OCI-LY7 (cell line): ENCODE measurements at regions not wholly inside any gene's neighbourhood (a gene's known extent, or its start where the extent isn't known, plus 50 kb on each side); places are given as distances from the start of the nearest gene placed in this dataset.

ENCODE experiments used
- BruUV-seq: library from RNA; stranded (reverse); fragments of 400-500 nt; replicated peaks from 2 replicates; lab custom pipeline; 2021; lab: Mats Ljungman, UMichigan
- CTCF ChIA-PET: fragments of 300-600 bp; sonication (Branson Sonifier 250); formaldehyde crosslinking; loops from one replicate; lab custom pipeline; 2022; ENCODE audit warnings: antibody characterized with exemption; ENCODE audit not compliant: unreplicated experiment; lab: Charles Lee
- POLR2A ChIA-PET: fragments of 300-600 bp; sonication (Branson Sonifier 250); formaldehyde crosslinking; loops from one replicate; lab custom pipeline; 2022; ENCODE audit warnings: antibody characterized with exemption; lab: Charles Lee
- DNase-seq: peaks from one replicate; pipeline ENCODE4 v3.0.0-alpha.2; 2015; ENCODE audit warnings: low spot score
- H2AFZ ChIP-seq: fragments of 200-600 bp; sonication (generic), shearing (Covaris generic); 2 replicates; pipeline ENCODE4 v1.6.1; 2014; ENCODE audit warnings: mild to moderate bottlenecking, antibody characterized with exemption, low read length, moderate library complexity
- H3K27ac ChIP-seq: fragments of 200-600 bp; sonication (generic); 2 replicates; pipeline ENCODE4 v1.5.1; 2014; ENCODE audit warnings: mixed run types, low read depth, mild to moderate bottlenecking, moderate library complexity, low read length, inconsistent platforms; ENCODE audit not compliant: poor library complexity, severe bottlenecking
- H3K36me3 ChIP-seq: fragments of 200-600 bp; sonication (generic); 2 replicates; pipeline ENCODE4 v1.6.1; 2014; ENCODE audit warnings: mild to moderate bottlenecking, antibody characterized with exemption, low read length, moderate library complexity, mixed read lengths; ENCODE audit not compliant: insufficient read depth
- H3K4me1 ChIP-seq: fragments of 200-600 bp; sonication (generic); 2 replicates; pipeline ENCODE4 v1.5.1; 2014; ENCODE audit warnings: mild to moderate bottlenecking, low read length; ENCODE audit not compliant: insufficient read depth, poor library complexity, severe bottlenecking
- H3K4me2 ChIP-seq: fragments of 200-600 bp; sonication (generic); 2 replicates; pipeline ENCODE4 v1.6.1; 2014; ENCODE audit warnings: mild to moderate bottlenecking, low read length
- H3K4me3 ChIP-seq: fragments of 200-600 bp; sonication (generic); 2 replicates; pipeline ENCODE4 v1.5.1; 2014; ENCODE audit warnings: mild to moderate bottlenecking, low read depth, low read length; ENCODE audit not compliant: poor library complexity, severe bottlenecking
- H3K79me2 ChIP-seq: fragments of 200-600 bp; sonication (generic); 2 replicates; pipeline ENCODE4 v1.6.1; 2016; ENCODE audit warnings: low read depth, mild to moderate bottlenecking, low read length, moderate library complexity, mixed read lengths; ENCODE audit not compliant: insufficient read depth
- H3K9me2 ChIP-seq: fragments of 200-600 bp; sonication (generic); 2 replicates; pipeline ENCODE4 v1.6.1; 2016; ENCODE audit warnings: mild to moderate bottlenecking, low read length, mixed read lengths; ENCODE audit not compliant: insufficient read depth
- H3K9me3 ChIP-seq: fragments of 200-600 bp; sonication (generic); 2 replicates; pipeline ENCODE4 v1.6.1; 2014; ENCODE audit warnings: mild to moderate bottlenecking, mixed run types, low read length, mixed read lengths
- H4K20me1 ChIP-seq: fragments of 200-600 bp; sonication (generic); 2 replicates; pipeline ENCODE4 v1.6.1; 2014; ENCODE audit warnings: mild to moderate bottlenecking, antibody characterized with exemption, low read length, moderate library complexity, mixed read lengths; ENCODE audit not compliant: insufficient read depth
- EZH2phosphoT487 ChIP-seq: fragments of 200-600 bp; sonication (generic); IDR thresholded peaks from 2 replicates; pipeline ENCODE4 v1.6.1; 2018; ENCODE audit warnings: low read depth, borderline replicate concordance, mild to moderate bottlenecking, mixed run types, antibody characterized with exemption, low read length, moderate library complexity, mixed read lengths
- intact Hi-C: fragments of 100-400 bp; cut with micrococcal nuclease; formaldehyde crosslinking; loops from one replicate; pipeline ENCODE4 v1.10.0; 2022; ENCODE audit not compliant: unreplicated experiment
- TF ChIP-seq, protein P1 (sequence below): fragments of 200-600 bp; sonication (generic); conservative IDR thresholded peaks from 2 replicates; pipeline ENCODE4 v1.5.1; 2014; ENCODE audit warnings: mild to moderate bottlenecking, antibody characterized with exemption, low read length, moderate library complexity, mixed read lengths

DNA sequence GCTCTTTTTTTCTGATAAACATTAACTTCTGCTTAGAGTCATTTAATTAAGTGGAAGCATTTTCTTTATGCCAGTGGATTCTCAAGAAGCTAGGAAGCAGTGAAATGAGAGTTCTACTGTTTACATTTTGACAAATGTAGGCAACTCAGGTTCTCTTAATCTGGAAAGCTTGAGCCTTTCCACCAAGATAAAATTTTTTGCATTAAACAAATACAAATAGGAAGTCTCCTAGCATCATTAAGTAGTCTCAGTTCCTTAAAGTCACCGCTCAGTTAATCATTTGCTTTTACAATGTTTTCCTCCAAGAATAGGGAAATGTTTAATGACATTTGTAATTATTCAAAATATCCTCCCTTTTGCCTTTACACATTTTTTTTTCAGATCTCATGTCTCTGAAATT lies 290.4 kb upstream of the PDE4D start:
- no TSS peak for BruUV-seq
- DNase-seq = no peak
- Histone ChIP-seq H3K36me3 (no peaks in the 10 kb centered on the region), H3K9me2 (no peaks in the 10 kb centered on the region), H3K9me3 (no peaks in the 10 kb centered on the region), H2AFZ (no peak overlapping the region), H3K79me2 (no peaks in the 10 kb centered on the region), H3K27ac (no peak overlapping the region), H3K4me2 (no peak overlapping the region), H4K20me1 (no peaks in the 10 kb centered on the region), H3K4me3 (no peak overlapping the region), H3K4me1 (no peaks in the 10 kb centered on the region)
- ChIA-PET CTCF (no interaction called here), POLR2A (no interaction called here)
- intact Hi-C loops = no loop called here
- TF ChIP-seq, protein P1, sequence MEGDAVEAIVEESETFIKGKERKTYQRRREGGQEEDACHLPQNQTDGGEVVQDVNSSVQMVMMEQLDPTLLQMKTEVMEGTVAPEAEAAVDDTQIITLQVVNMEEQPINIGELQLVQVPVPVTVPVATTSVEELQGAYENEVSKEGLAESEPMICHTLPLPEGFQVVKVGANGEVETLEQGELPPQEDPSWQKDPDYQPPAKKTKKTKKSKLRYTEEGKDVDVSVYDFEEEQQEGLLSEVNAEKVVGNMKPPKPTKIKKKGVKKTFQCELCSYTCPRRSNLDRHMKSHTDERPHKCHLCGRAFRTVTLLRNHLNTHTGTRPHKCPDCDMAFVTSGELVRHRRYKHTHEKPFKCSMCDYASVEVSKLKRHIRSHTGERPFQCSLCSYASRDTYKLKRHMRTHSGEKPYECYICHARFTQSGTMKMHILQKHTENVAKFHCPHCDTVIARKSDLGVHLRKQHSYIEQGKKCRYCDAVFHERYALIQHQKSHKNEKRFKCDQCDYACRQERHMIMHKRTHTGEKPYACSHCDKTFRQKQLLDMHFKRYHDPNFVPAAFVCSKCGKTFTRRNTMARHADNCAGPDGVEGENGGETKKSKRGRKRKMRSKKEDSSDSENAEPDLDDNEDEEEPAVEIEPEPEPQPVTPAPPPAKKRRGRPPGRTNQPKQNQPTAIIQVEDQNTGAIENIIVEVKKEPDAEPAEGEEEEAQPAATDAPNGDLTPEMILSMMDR = no peak
- TF ChIP-seq EZH2phosphoT487 = no peak

DNA sequence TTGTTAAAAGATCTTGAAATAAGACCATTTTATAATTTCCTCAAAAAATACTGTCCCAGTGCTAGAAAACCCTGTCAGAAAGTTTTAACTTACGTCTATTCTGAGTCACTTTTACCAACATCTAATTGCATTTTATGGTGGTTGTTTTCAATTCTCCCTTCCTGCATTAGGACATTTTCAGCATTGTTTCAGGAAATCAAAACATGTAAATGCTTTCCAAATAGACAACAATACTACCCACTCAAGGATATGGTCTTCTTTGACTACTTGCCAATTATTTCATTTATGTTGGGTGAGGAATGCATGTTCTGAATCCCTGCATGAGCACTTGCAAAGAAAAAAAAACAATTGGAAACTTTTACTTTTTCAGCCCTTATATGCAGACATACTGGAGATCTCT lies 284.6 kb upstream of the PDE4D start:
- intact Hi-C loops = no loop called here
- Histone ChIP-seq H4K20me1 (no peaks in the 10 kb centered on the region), H3K4me2 (no peak overlapping the region), H3K9me3 (no peaks in the 10 kb centered on the region), H3K9me2 (no peaks in the 10 kb centered on the region), H3K4me3 (no peak overlapping the region), H3K27ac (no peak overlapping the region), H3K36me3 (no peaks in the 10 kb centered on the region), H2AFZ (no peak overlapping the region), H3K4me1 (no peaks in the 10 kb centered on the region), H3K79me2 (no peaks in the 10 kb centered on the region)
- ChIA-PET POLR2A (no interaction called here), CTCF (no interaction called here)
- TF ChIP-seq, protein P1 = no peak
- no peak for TF ChIP-seq EZH2phosphoT487
- no TSS peak for BruUV-seq
- no peak for DNase-seq

DNA sequence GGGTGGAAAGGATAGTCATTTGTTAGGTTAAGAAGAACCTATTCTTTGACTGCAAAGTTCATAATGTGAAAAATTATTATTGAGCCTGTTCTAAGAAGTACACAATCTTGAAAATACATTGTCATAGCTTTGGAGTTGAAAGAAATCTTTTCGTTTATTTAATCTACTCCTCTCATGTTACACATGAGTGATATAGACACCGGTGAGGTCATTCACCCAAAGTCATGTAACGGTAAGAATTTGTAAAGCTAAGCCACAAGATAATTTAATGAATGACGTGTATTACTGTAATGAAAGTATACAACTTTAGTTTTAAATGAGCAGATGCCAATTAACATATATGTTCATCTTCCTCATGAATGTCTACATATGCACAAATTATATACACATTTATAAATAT lies 284.1 kb upstream of the PDE4D start:
- Histone ChIP-seq H3K9me3 (no peaks in the 10 kb centered on the region), H3K36me3 (no peaks in the 10 kb centered on the region), H3K27ac (no peak overlapping the region), H3K79me2 (no peaks in the 10 kb centered on the region), H3K4me2 (no peak overlapping the region), H3K4me3 (no peak overlapping the region), H3K9me2 (no peaks in the 10 kb centered on the region), H2AFZ (no peak overlapping the region), H3K4me1 (no peaks in the 10 kb centered on the region), H4K20me1 (no peaks in the 10 kb centered on the region)
- ChIA-PET POLR2A (no interaction called here), CTCF (no interaction called here)
- intact Hi-C loops = no loop called here
- TF ChIP-seq EZH2phosphoT487 = no peak
- TF ChIP-seq, protein P1 = no peak
- BruUV-seq = no TSS peak
- no peak for DNase-seq
